SK-N-SH treated with all-trans-retinoic acid at 6 μM for 48 hours (cell line): ENCODE measurements at regions not wholly inside any gene's neighbourhood (a gene's known extent, or its start where the extent isn't known, plus 50 kb on each side); places are given as distances from the start of the nearest gene placed in this dataset.
"Not testable (repeated sequence)": the region's sequence is repeated elsewhere in the genome, so short reads cannot be mapped to it uniquely, and the experiment has no call there.

Experiments used
- ATAC-seq: fragments of 200-7000 bp; cut with Tn5 transposase; 3 replicates; pipeline ENCODE4 v1.9.1; 2020; ENCODE audit warnings: mild to moderate bottlenecking, moderate library complexity
- ARNTL ChIP-seq: fragments of 450-650 bp; formaldehyde crosslinking; IDR thresholded peaks from 2 replicates; pipeline ENCODE4 v1.5.0; 2020; ENCODE audit warnings: low read depth, mild to moderate bottlenecking, moderate library complexity, borderline replicate concordance
- BACH2 ChIP-seq: fragments of 250-450 bp; sonication (Bioruptor Pico); IDR thresholded peaks from 2 replicates; pipeline ENCODE4 v1.9.0; 2021; ENCODE audit warnings: mild to moderate bottlenecking, borderline replicate concordance
- CSDC2 ChIP-seq: fragments of 250-450 bp; sonication (Bioruptor Pico); IDR thresholded peaks from 2 replicates; pipeline ENCODE4 v1.5.0; 2020; ENCODE audit warnings: mild to moderate bottlenecking, moderate library complexity
- ESRRG ChIP-seq: fragments of 250-450 bp; sonication (Bioruptor Pico); IDR thresholded peaks from 2 replicates; pipeline ENCODE4 v1.6.1; 2021; ENCODE audit warnings: mild to moderate bottlenecking
- ISL1 ChIP-seq: fragments of 250-450 bp; sonication (Bioruptor Pico); IDR thresholded peaks from 2 replicates; pipeline ENCODE4 v2.1.2; 2022; ENCODE audit warnings: mild to moderate bottlenecking, moderate library complexity
- OSR1 ChIP-seq: fragments of 250-450 bp; sonication (Bioruptor Pico); IDR thresholded peaks from 2 replicates; pipeline ENCODE4 v1.8.0; 2022; ENCODE audit warnings: moderate library complexity, mild to moderate bottlenecking, inconsistent platforms
- PPARA ChIP-seq: fragments of 250-450 bp; sonication (Bioruptor Pico); IDR thresholded peaks from 2 replicates; pipeline ENCODE4 v1.5.0; 2020; ENCODE audit warnings: mild to moderate bottlenecking, borderline replicate concordance
- SNAI2 ChIP-seq: fragments of 250-450 bp; sonication (Bioruptor Pico); IDR thresholded peaks from 2 replicates; pipeline ENCODE4 v1.5.0; 2020; ENCODE audit warnings: mild to moderate bottlenecking, moderate library complexity
- TOX ChIP-seq: fragments of 250-450 bp; sonication (Bioruptor Pico); IDR thresholded peaks from 2 replicates; pipeline ENCODE4 v1.8.0; 2021; ENCODE audit warnings: mild to moderate bottlenecking, moderate library complexity, borderline replicate concordance
- ZC3H10 ChIP-seq: fragments of 250-450 bp; sonication (Bioruptor Pico); IDR thresholded peaks from 2 replicates; pipeline ENCODE4 v1.5.1; 2021; ENCODE audit warnings: mild to moderate bottlenecking, moderate library complexity
- ZFP30 ChIP-seq: fragments of 450-650 bp; formaldehyde crosslinking; IDR thresholded peaks from 2 replicates; pipeline ENCODE4 v1.5.0; 2022; ENCODE audit warnings: mild to moderate bottlenecking, moderate library complexity
- ZNF70 ChIP-seq: fragments of 450-650 bp; formaldehyde crosslinking; IDR thresholded peaks from 2 replicates; pipeline ENCODE4 v1.5.0; 2020; ENCODE audit warnings: mild to moderate bottlenecking, moderate library complexity
- ZNF8 ChIP-seq: fragments of 450-650 bp; formaldehyde crosslinking; IDR thresholded peaks from 2 replicates; pipeline ENCODE4 v1.5.0; 2020; ENCODE audit warnings: mild to moderate bottlenecking, moderate library complexity
- TF ChIP-seq, protein P1 (sequence below): fragments of 250-450 bp; sonication (Bioruptor Pico); IDR thresholded peaks from 2 replicates; pipeline ENCODE4 v1.8.0; 2021; ENCODE audit warnings: low read depth, mild to moderate bottlenecking, moderate library complexity, borderline replicate concordance
- TF ChIP-seq, protein P2 (sequence below): fragments of 250-450 bp; sonication (Bioruptor Pico); IDR thresholded peaks from 2 replicates; pipeline ENCODE4 v1.5.1; 2020; ENCODE audit warnings: low read depth, mild to moderate bottlenecking, moderate library complexity
- TF ChIP-seq, protein P3 (sequence below): fragments of 250-450 bp; sonication (Bioruptor Pico); IDR thresholded peaks from 2 replicates; pipeline ENCODE4 v1.5.0; 2020; ENCODE audit warnings: mild to moderate bottlenecking, moderate library complexity
- TF ChIP-seq, protein P4 (sequence below): fragments of 250-450 bp; sonication (Bioruptor Pico); IDR thresholded peaks from 2 replicates; pipeline ENCODE4 v1.5.1; 2021; ENCODE audit warnings: mild to moderate bottlenecking, moderate library complexity

DNA sequence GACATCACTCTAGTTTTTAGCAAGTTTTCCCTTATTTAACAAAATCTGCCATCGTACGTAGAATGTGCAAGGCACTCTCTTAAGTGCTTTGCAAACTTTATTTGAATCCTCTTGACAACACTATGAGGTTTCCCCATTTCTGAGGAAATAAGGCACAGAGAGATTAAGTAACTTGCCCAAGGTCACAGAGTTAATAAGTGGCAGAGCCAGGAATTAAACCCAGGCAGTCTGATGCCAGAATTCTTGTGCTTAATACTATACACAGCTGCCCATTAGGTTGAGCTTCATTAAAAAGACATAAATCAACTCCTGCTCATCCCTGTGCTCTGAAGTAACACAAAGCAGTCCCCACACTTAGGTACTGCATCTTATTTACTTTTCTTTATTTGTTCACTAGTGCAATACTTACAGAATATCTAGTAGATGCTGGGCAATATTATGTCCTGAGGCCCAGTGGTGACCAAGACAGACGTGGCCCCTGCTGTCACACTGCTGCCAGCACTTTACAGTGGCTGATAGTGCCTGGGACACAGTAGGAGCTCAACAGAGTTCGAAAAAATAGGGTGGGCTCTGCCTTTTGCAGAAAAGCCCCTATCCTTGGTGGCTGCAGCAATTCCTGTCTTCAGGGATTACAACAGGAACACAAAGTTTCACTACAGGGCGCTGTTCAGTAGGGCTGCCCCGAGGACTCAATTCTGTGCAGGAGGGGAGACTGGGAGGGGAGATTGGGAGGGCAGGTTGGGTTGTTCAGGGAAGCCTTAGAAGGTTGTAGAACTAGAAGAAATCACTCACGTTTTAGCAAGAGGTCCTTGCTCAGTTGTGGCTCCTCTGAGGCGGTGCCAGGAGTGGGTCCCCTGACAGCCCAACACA is 138.3 kb upstream of the TPM1 start:
- no peak for ATAC-seq

DNA sequence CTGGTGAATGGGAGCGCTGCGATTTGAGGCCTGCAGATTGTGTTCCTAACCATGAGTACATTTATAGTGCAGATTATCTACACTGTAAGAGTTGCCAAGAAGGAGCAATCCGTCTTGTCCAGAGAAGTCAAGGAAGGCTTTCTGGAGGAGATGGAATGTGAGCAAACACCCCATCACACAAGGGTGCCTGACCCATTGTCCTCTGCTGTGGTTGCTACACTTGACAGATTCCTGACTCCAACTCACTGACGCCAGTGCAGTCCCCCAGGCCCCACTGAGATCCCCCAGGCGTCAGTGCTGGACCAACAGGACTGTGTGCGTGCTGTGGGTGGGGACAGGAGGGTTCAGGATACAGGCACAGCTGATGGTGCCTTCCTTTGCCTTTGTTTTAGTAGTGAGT is 135.9 kb upstream of the TPM1 start:
- ATAC-seq = no peak

More for the DNA sequence above, 138.3 kb upstream of the TPM1 start:
- no peak for TF ChIP-seq OSR1 (CRISPR knock-in tag)

DNA sequence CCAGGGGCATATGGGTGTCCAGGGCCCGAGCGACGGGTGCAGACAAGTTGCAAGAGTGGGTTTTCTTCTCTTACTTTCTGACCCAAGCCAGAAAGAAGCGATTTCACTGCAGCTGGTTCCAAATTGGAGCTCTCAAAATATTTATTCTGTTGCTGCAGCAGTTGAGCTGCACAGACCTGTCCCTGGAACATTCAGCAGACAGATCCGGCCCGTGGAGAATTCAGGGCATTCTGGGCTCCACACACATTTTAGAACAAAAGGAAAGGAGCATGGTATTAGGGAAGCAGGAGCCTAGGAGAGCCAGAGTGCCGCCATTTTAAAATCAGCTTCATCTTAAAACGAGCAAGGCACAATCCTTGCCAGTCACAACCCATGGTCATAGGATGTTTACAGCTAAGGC is 135.3 kb upstream of the TPM1 start:
- no peak for ATAC-seq
- TF ChIP-seq CSDC2 (CRISPR knock-in tag) = no peak
- TF ChIP-seq, protein P1, sequence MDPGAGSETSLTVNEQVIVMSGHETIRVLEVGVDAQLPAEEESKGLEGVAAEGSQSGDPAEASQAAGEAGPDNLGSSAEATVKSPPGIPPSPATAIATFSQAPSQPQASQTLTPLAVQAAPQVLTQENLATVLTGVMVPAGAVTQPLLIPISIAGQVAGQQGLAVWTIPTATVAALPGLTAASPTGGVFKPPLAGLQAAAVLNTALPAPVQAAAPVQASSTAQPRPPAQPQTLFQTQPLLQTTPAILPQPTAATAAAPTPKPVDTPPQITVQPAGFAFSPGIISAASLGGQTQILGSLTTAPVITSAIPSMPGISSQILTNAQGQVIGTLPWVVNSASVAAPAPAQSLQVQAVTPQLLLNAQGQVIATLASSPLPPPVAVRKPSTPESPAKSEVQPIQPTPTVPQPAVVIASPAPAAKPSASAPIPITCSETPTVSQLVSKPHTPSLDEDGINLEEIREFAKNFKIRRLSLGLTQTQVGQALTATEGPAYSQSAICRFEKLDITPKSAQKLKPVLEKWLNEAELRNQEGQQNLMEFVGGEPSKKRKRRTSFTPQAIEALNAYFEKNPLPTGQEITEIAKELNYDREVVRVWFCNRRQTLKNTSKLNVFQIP (CRISPR knock-in tag) = no peak
- no peak for TF ChIP-seq PPARA (CRISPR knock-in tag)
- TF ChIP-seq ZC3H10 (CRISPR knock-in tag) = no peak
- TF ChIP-seq ISL1 = no peak
- TF ChIP-seq ZFP30 (CRISPR knock-in tag) = no peak

More for the DNA sequence above, 135.9 kb upstream of the TPM1 start:
- TF ChIP-seq ISL1 = no peak
- TF ChIP-seq ZFP30 (CRISPR knock-in tag) = no peak
- TF ChIP-seq ZNF70 (CRISPR knock-in tag) = no peak
- no peak for TF ChIP-seq TOX (CRISPR knock-in tag)
- TF ChIP-seq, protein P2, sequence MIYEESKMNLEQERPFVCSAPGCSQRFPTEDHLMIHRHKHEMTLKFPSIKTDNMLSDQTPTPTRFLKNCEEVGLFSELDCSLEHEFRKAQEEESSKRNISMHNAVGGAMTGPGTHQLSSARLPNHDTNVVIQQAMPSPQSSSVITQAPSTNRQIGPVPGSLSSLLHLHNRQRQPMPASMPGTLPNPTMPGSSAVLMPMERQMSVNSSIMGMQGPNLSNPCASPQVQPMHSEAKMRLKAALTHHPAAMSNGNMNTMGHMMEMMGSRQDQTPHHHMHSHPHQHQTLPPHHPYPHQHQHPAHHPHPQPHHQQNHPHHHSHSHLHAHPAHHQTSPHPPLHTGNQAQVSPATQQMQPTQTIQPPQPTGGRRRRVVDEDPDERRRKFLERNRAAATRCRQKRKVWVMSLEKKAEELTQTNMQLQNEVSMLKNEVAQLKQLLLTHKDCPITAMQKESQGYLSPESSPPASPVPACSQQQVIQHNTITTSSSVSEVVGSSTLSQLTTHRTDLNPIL (CRISPR knock-in tag) = no peak
- TF ChIP-seq, protein P3, sequence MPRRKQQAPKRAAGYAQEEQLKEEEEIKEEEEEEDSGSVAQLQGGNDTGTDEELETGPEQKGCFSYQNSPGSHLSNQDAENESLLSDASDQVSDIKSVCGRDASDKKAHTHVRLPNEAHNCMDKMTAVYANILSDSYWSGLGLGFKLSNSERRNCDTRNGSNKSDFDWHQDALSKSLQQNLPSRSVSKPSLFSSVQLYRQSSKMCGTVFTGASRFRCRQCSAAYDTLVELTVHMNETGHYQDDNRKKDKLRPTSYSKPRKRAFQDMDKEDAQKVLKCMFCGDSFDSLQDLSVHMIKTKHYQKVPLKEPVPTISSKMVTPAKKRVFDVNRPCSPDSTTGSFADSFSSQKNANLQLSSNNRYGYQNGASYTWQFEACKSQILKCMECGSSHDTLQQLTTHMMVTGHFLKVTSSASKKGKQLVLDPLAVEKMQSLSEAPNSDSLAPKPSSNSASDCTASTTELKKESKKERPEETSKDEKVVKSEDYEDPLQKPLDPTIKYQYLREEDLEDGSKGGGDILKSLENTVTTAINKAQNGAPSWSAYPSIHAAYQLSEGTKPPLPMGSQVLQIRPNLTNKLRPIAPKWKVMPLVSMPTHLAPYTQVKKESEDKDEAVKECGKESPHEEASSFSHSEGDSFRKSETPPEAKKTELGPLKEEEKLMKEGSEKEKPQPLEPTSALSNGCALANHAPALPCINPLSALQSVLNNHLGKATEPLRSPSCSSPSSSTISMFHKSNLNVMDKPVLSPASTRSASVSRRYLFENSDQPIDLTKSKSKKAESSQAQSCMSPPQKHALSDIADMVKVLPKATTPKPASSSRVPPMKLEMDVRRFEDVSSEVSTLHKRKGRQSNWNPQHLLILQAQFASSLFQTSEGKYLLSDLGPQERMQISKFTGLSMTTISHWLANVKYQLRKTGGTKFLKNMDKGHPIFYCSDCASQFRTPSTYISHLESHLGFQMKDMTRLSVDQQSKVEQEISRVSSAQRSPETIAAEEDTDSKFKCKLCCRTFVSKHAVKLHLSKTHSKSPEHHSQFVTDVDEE (CRISPR knock-in tag) = no peak
- TF ChIP-seq ZC3H10 (CRISPR knock-in tag) = no peak
- TF ChIP-seq ZNF8 = no peak
- TF ChIP-seq, protein P4, sequence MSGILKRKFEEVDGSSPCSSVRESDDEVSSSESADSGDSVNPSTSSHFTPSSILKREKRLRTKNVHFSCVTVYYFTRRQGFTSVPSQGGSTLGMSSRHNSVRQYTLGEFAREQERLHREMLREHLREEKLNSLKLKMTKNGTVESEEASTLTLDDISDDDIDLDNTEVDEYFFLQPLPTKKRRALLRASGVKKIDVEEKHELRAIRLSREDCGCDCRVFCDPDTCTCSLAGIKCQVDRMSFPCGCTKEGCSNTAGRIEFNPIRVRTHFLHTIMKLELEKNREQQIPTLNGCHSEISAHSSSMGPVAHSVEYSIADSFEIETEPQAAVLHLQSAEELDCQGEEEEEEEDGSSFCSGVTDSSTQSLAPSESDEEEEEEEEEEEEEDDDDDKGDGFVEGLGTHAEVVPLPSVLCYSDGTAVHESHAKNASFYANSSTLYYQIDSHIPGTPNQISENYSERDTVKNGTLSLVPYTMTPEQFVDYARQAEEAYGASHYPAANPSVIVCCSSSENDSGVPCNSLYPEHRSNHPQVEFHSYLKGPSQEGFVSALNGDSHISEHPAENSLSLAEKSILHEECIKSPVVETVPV (CRISPR knock-in tag) = no peak
- TF ChIP-seq BACH2 (CRISPR knock-in tag) = no peak
- TF ChIP-seq ESRRG (CRISPR knock-in tag) = no peak

DNA sequence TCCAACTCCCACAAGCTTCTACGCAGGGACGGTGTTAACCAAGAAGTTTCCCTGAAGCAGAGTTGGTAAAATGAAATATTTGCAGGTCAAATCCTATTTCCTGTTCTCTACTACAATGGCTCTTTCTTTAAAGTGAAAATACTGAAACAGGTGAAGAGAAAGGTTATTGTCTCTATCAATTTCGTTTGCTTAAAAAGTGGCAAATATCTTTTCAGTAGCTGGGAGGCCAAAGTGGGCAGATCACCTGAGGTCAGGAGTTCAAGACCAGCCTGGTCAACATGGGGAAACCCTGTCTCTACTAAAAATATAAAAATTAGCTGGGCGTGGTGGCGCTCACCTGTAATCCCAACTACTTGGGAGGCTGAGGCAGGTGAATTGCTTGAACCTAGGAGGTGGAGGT is 134.2 kb upstream of the TPM1 start:
- ATAC-seq = not testable (repeated sequence)

DNA sequence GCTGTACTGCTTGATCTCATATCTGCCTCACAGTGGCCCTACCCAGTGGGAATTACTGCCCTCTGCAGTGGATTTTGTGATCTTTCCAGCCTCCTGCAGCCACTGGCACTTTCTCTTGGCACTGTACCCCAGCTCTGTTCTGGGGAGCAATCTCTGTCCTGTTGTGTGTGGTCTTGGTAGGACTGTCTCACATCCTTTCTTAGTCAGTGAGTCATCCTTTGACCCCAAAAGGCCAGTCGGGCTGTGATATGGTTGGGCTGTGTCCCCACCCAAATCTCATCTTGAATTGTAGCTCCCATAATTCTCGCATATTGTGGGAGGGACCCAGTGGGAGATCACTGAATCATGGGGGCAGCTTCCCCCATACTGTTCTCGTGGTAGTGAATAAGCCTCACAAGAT is 133.3 kb upstream of the TPM1 start:
- no peak for ATAC-seq
- no peak for TF ChIP-seq ZNF70 (CRISPR knock-in tag)
- TF ChIP-seq, protein P3 (CRISPR knock-in tag) = no peak
- no peak for TF ChIP-seq ARNTL
- no peak for TF ChIP-seq OSR1 (CRISPR knock-in tag)
- no peak for TF ChIP-seq ISL1
- TF ChIP-seq BACH2 (CRISPR knock-in tag) = no peak
- TF ChIP-seq SNAI2 (CRISPR knock-in tag) = no peak
